H7 (cell line): ENCODE measurements at regions not wholly inside any gene's neighbourhood (a gene's known extent, or its start where the extent isn't known, plus 50 kb on each side); places are given as distances from the start of the nearest gene placed in this dataset.
"Not testable (repeated sequence)": the region's sequence is repeated elsewhere in the genome, so short reads cannot be mapped to it uniquely, and the experiment has no call there.

Source experiments
- DNase-seq: peaks from one replicate; pipeline ENCODE4 v3.0.0; 2012
- H3K27me3 ChIP-seq: 2 replicates; pipeline ENCODE4 v1.6.0; 2011; ENCODE audit warnings: mild to moderate bottlenecking, low read length; ENCODE audit not compliant: control insufficient read depth, insufficient read depth
- H3K36me3 ChIP-seq: replicated peaks from 2 replicates; pipeline ENCODE4 v1.5.1; 2011; ENCODE audit warnings: low read length; ENCODE audit not compliant: control insufficient read depth, insufficient read depth
- H3K4me3 ChIP-seq: 2 replicates; pipeline ENCODE4 v1.5.1; 2011; ENCODE audit warnings: low read depth, mild to moderate bottlenecking, control low read depth, low read length, moderate library complexity; ENCODE audit not compliant: insufficient read depth

DNA sequence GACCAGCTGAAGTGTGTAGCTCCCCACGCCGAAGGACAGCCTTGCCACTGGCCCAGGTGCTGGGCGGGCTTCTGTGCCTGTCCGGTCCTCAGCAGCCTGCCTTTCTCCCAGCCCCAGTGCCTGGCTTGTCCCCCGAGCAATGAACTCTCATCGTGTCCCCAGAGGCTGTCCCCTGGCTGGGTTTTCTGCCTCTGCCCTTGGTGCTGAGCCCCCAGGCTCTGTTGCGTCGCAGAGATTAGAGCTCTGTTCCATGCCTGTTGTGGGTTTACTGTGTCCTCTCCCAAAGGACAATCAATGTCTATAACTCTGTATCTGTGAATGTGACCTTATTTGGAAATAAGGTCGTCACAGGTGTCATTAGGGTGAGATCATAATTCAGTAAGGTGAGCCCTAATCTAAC, 226.1 kb upstream of the SHH start:
- H3K4me3 ChIP-seq = no peak overlapping the region

DNA sequence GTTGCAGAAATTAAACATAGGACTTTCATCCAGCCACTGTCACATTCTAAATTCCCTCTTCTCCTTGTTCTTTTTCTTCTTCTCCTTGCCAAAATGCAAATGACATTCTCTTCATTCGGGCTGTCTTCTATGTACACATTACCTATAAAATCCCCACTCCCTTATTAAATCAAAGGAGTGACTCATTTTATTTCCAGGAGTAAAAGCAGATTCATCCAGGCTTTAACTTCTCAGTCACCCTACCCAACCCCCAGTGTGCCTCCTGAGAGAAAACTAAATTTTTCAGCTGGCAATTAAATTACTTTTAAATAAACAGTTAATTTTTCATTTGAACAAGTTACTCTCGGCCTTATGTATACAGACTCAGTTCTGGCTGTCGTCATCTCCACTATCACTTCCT, 223.9 kb upstream of the SHH start:
- Histone ChIP-seq H3K27me3 (no peaks in the 10 kb centered on the region), H3K4me3 (no peak overlapping the region), H3K36me3 (no peaks in the 10 kb centered on the region)
- DNase-seq = no peak

More for the DNA sequence above, 226.1 kb upstream of the SHH start:
- Histone ChIP-seq H3K27me3 (no peaks in the 10 kb centered on the region), H3K36me3 (no peaks in the 10 kb centered on the region)
- no peak for DNase-seq

DNA sequence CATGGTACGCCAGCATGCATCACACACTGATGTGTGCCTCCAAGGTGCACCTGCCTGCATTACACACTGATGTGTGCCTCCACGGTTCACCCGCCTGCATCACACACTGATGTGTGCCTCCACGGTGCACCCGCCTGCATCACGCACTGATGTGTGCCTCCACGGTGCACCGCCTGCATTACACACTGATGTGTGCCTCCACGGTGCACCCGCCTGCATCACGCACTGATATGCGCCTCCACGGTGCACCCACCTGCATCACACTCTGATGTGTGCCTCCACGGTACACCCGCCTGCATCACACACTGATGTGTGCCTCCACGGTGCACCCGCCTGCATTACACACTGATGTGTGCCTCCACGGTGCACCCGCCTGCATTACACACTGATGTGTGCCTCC, 223.1 kb upstream of the SHH start:
- DNase-seq, H3K27me3 ChIP-seq: not testable (repeated sequence)

DNA sequence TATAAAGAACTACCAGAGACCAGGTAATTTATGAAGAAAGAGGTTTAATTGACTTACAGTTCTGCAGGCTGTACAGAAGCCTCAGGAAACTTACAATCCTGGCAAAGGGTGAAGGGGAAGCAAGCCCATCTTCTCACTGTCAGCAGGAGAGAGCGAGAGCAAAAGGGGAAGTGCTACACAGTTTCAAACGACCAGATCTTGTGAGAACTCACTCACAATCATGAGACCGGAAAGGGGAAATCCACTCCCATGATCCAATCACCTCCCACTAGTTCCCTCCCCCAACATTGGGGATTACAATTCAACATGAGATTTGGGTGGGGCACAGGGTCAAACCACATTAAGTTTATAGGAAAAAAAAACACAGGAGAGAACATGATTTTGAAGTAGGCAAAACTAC, 222.1 kb upstream of the SHH start:
- no peak overlapping the region for H3K4me3 ChIP-seq
- no peak for DNase-seq
- no peaks in the 10 kb centered on the region for H3K36me3 ChIP-seq
- no peaks in the 10 kb centered on the region for H3K27me3 ChIP-seq

More for the DNA sequence above, 223.1 kb upstream of the SHH start:
- not testable (repeated sequence) for H3K36me3 ChIP-seq, H3K4me3 ChIP-seq

DNA sequence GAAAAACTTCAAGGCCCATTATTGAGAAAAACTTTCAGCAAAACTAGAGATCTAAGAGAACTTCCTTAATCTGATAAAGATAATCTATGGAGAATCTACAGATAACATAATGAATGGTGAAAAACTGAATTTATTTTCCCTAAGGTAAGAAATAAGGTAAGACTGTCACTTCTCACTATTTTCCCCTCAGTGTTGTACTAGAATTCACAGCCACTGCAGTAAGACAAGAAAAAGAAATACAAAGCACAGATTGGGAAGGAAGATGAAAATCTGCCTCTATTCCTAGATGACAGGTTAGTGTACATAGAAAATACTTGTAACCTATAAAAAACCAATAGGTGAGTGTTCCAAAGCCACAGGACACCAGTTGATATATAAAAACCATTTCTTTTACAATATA, 220.7 kb upstream of the SHH start:
- Histone ChIP-seq H3K27me3 (no peaks in the 10 kb centered on the region), H3K36me3 (no peaks in the 10 kb centered on the region), H3K4me3 (no peak overlapping the region)
- DNase-seq = no peak

DNA sequence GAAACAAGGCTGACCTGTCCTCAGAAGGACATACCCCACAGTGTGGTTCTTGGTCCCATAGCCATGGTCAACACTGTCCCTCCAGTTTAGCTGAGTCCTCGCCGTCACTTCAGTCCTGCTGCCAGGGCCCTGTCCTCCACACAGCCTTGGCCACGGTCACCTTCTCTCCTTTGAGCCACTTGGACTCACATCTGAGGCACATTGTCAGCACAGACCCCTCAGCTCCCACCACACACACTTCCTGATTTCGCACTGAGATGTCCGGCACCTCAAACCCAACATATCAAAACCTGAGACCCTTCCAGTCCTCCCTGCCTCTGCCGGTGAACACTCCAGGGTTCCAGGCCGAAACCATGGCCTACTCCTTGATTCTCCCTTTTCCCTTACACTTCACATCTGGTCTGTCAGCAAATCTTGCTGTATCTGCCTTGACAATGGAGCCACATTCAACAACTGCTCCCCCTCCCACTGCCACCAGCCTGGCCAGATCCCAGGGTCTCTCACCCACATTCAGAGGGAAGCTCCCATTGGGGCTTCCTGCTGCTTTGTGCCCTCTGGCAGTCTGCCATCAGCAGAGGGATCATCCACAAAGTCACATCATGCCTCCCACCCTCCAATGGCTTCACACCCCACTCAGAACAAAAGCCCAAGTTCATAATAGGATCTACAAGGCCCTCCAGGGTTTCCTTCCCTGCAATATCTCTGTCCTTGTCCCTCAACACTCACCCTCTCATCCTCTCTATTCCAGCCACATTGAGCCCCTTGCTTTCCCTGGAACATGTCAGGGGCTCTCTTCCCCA, 219.6 kb upstream of the SHH start:
- Histone ChIP-seq H3K27me3 (no peaks in the 10 kb centered on the region), H3K36me3 (no peaks in the 10 kb centered on the region), H3K4me3 (no peak overlapping the region)
- DNase-seq = no peak

DNA sequence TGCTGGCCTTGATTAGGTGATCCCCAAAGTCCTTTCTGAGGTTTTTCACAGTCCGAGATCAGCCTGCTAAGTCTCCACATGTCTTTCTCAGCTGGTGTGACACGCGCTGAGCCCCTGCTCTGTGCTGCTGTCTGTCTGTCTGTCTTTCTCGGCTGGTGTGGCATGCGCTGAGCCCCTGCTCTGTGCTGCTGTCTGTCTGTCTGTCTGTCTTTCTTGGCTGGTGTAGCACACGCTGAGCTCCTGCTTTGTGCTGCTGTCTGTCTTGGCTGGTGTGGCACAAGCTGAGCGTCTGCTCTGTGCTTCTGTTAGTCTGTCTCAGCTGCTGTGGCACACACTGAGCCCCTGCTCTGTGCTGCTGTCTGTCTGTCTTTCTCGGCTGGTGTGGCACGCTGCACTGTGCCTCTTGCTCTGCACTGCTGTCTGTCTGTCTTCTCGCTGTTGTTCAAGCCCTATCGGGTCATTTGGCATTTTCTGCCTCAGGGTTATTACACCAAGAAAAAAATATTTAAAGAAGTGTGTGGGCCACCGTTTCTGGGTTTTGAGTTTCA, 217.3 kb upstream of the SHH start:
- H3K36me3 ChIP-seq = no peaks in the 10 kb centered on the region
- no peaks in the 10 kb centered on the region for H3K27me3 ChIP-seq
- H3K4me3 ChIP-seq = no peak overlapping the region
- no peak for DNase-seq

DNA sequence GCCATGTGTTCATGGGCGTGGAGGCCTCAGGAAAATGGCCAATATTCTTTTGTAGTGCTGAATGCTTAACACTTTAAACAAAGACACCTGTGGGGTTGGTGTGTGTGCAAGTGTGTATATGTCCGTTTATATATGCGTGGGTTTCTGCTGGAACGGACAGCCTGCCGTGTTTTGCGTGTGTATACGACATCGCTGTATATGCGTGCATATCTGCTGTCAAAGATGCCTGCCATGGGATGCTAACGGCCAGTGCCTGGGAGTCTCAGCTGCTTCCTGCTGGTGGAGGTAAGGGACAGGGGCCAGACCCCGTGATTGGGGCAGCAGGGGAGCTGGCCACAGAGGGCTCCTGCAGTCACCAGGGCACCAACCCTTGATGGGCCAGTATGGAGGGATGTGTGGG, 216.3 kb upstream of the SHH start:
- Histone ChIP-seq H3K36me3 (no peaks in the 10 kb centered on the region), H3K4me3 (no peak overlapping the region), H3K27me3 (no peaks in the 10 kb centered on the region)
- DNase-seq = no peak

DNA sequence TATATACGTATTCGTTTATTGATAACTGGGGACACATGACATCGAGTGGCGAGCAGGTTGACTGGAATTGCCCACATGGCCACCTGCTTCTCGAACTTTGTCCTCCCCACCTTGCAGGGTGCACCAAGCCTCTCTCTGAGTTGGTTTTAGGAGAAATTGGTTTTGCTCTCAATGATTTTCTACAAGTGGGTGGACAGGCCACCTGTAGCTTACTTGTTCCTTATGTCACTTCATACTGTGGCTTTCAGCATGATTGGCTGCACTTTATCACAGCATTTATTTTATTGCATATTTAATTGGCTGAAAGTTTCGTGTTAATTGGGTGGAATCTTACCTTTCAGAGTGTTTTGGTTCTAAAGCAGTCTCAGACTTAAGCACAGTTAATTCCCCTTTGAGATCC, 215.6 kb upstream of the SHH start:
- no peak for DNase-seq
- Histone ChIP-seq H3K4me3 (no peak overlapping the region), H3K36me3 (no peaks in the 10 kb centered on the region), H3K27me3 (no peaks in the 10 kb centered on the region)

DNA sequence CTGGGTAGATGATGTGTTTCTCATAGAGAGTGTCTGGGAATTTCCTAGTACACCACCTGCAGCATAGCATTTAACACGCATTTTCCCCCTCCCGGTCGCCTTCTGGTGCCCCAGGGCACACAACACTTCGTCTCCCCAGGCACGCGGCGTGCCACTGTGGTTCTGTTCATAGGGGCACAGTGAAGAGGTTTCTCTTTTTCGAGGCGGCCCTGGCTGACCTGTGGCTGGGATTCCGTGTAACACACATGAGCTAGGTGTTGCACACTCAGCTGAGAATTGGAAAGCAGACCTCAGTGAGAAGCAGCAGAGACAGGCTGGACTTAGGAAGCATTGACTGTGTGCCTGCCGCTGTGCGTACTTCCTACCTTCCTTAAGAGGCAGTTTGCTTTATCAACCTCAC, 214.3 kb upstream of the SHH start:
- DNase-seq = no peak
- no peak overlapping the region for H3K4me3 ChIP-seq
- no peaks in the 10 kb centered on the region for H3K27me3 ChIP-seq
- H3K36me3 ChIP-seq = no peaks in the 10 kb centered on the region

DNA sequence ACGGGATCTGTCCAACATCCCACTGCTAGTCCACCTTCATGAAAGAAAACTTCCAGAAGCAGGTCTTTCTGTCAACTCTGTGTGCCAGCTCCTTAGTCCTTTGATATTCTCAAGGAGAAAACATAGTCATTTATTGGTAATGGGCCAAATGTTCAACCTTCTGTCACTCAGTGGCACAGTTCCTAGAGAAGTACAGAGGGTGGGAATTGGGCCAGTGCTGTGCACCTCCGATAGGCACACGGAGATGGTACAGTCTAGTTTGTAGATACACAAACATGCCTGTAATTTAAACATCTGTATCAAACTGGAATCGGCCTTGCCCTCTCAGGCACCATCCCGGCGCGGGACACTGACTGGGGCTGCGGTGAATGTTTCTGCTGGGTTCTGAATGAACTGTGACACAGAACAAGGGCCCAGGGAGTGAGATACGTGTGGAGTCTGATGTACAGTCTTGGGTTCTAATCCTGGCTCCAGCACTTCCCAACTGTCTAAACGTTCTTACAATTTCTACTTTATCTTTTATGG, 213.9 kb upstream of the SHH start:
- Histone ChIP-seq H3K4me3 (no peak overlapping the region), H3K36me3 (no peaks in the 10 kb centered on the region), H3K27me3 (no peaks in the 10 kb centered on the region)
- no peak for DNase-seq

DNA sequence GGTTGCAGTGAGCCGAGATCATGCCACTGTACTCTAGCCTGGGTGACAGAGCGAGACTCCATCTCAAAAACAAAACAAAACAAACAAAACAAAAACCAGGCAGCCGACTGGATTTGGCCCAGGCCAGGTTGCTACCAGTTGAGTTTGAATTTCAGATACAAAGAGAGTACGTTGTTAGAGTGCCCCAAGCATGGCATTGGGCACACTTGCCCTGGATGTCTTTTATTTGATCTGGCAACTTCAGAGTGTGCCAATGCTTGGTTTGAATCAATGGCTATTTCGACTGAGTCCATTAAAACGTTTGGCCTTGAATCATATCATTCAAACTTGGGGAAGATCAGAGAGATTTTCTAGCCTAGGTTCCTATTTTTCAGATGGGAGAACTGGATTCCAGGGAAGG, 213.4 kb upstream of the SHH start:
- H3K27me3 ChIP-seq = no peaks in the 10 kb centered on the region
- no peaks in the 10 kb centered on the region for H3K36me3 ChIP-seq
- DNase-seq = no peak
- no peak overlapping the region for H3K4me3 ChIP-seq

DNA sequence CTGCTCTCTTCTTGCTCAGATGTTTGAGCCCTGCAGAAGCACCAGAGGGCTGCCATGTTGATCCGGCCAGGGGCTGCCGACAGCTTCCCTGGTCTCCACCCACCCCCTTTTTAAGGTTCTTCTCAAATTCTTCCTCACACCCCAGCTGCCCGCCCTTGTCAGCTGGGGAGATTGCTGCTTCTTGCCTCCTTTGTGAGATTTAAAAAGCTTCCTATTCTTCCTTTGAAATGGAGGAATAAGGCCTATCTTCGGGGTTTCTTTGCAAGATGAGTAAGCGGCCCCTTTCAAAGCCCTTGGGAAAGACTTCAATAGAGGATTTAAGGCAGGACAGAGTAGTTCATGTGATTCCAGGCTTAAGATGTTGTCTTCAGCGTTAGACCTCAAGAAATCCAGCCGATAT, 211.9 kb upstream of the SHH start:
- no peaks in the 10 kb centered on the region for H3K27me3 ChIP-seq
- no peak overlapping the region for H3K4me3 ChIP-seq
- peak; percentile 30 for DNase-seq
- no peaks in the 10 kb centered on the region for H3K36me3 ChIP-seq

DNA sequence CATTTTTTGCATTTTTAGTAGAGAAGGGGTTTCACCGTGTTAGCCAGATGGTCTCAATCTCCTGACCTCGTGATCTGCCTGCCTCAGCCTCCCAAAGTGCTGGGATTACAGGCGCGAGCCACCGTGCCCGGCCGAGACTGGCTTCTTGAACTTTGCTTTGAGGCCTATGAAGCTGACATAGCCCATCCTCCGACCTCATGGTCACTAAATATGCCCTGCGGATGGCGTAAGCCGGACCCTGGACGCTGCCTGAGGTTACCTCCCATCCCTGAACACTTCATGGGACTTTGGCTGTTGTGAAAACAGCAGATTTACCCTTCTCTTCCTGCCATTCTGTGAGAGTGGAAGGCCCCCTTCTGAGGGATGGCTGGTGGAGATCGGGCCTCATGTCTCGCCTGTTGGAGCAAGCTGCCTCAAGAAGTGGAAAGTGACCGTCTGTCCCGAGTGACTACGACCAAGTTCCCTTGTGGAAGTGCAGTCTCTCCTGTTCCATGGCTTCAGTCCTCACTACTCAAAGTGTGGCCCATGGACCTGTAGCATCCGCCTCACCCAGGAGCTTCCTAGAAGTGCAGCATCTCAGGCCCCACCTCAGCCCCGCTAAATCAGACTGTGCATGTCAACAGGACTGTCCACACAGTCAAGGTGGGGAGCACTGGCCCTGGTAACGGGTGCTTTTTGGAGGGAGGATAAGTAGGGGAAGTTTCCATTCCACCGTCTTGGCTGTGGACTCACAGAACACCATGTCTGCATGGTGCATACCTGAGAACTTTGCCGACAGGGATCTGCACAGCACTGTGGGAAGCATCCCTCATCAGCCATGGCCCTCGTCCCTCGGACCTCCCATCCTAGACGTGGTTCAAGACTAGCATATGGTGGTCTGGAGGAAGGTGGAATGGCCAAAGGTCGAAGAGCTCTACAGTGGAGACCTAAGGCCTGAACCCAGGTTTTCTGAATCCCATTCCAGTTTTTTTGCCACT, 210.5 kb upstream of the SHH start:
- DNase-seq = peak; percentile 7
- no peaks in the 10 kb centered on the region for H3K27me3 ChIP-seq
- no peaks in the 10 kb centered on the region for H3K36me3 ChIP-seq
- no peak overlapping the region for H3K4me3 ChIP-seq

DNA sequence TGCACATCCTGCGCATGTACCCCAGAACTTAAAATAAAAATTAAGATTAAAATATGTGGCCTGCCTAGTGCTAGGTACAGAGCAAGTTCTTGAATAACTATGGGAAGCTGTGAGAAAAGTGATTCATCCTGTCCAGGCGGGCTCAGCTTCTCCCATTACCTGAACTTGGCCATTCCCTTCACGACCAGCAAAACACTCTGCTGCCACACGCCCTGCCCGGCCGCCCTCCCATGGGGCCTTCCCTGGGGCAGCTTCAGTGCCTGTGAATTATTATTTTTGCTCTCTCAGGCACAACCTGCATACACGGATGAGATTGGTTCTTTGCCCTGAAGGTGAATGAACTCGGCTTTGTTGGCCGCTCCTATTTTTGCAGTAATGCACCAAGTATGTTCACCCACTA, 209.2 kb upstream of the SHH start:
- Histone ChIP-seq H3K4me3 (no peak overlapping the region), H3K36me3 (no peaks in the 10 kb centered on the region), H3K27me3 (no peaks in the 10 kb centered on the region)
- peak; percentile 14 for DNase-seq
